ENCODE measurements at regions not wholly inside any gene's neighbourhood (a gene's known extent, or its start where the extent isn't known, plus 50 kb on each side); places are given as distances from the start of the nearest gene placed in this dataset.
A peak's percentile ranks its signal among the peaks of the same experiment; 100 is the strongest.

GRCh38 chr2:216557413-216557812 is 58.8 kb downstream of the RPL37A start:
- Histone ChIP-seq H3K4me1 (peaks cover 49% of the 10 kb centered on the region), H3K36me3 (no peaks in the 10 kb centered on the region), H3K27ac (replicated peaks) (peak overlapping the region; percentile 42), H3K27me3 (ENCODE audit: low read depth) (no peaks in the 10 kb centered on the region), H3K4me3 (no peak overlapping the region), H3K9me3 (replicated peaks) (no peaks in the 10 kb centered on the region)
- intact Hi-C loops (cut with micrococcal nuclease), result no loop called here
- TF ChIP-seq, protein P1, sequence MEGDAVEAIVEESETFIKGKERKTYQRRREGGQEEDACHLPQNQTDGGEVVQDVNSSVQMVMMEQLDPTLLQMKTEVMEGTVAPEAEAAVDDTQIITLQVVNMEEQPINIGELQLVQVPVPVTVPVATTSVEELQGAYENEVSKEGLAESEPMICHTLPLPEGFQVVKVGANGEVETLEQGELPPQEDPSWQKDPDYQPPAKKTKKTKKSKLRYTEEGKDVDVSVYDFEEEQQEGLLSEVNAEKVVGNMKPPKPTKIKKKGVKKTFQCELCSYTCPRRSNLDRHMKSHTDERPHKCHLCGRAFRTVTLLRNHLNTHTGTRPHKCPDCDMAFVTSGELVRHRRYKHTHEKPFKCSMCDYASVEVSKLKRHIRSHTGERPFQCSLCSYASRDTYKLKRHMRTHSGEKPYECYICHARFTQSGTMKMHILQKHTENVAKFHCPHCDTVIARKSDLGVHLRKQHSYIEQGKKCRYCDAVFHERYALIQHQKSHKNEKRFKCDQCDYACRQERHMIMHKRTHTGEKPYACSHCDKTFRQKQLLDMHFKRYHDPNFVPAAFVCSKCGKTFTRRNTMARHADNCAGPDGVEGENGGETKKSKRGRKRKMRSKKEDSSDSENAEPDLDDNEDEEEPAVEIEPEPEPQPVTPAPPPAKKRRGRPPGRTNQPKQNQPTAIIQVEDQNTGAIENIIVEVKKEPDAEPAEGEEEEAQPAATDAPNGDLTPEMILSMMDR (IDR thresholded peaks at IDR 0.05; ENCODE audit: borderline replicate concordance), result no peak
- no peak for DNase-seq

DNA sequence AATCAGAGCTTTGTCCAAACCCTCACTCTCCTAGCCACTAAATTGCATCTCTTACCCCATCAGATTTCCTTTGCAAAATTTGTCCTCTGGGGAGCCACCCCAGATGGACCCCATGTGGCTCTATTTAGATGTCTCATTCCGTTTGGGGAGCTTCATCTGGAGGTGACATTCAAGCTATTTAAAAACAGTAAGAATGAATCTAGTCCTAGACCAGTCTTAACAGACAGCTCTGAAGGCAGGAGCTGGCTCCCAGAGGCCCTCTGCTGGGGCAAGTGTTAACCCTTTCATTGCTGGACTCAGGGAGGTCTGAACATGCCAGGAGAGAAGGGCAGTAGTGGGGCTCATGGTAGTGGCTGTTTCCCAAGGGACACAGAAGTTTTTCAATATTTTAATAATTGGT is 59.2 kb downstream of the RPL37A start:
- H3K4me3 ChIP-seq, result no peak overlapping the region
- peak overlapping the region; percentile 42 for H3K27ac ChIP-seq (replicated peaks)
- H3K27me3 ChIP-seq (ENCODE audit: low read depth), result no peaks in the 10 kb centered on the region
- H3K9me3 ChIP-seq (replicated peaks), result no peaks in the 10 kb centered on the region
- no peak for DNase-seq
- no peaks in the 10 kb centered on the region for H3K36me3 ChIP-seq
- intact Hi-C loops (cut with micrococcal nuclease), result no loop called here
- H3K4me1 ChIP-seq, result peaks cover 49% of the 10 kb centered on the region
- TF ChIP-seq, protein P1 (IDR thresholded peaks at IDR 0.05; ENCODE audit: borderline replicate concordance), result no peak

DNA sequence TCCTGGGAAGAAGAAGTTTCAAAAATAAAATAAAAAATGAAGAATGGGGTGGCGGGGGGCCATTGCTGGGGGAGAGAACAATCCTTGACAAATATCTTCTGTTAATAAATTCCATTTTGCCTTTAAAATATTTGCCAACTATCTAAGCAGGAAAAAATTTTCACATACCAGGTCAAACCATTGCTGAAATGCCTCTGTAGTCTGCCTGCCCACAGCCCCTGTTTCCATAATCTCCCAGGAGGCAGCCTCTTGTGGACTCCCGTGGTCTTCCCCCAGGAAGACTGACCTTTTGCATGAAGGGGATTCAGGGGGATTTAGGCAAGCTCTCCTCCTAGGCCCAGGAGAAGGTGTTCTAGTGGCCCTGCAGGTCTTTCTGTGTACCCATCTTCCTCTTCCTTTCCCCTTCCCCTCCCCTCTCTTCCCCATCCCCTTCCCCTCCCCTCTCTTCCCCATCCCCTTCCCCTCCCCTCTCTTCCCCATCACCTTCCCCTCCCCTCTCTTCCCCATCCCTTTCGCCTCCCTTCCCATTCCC is 61.0 kb downstream of the RPL37A start:
- TF ChIP-seq, protein P1 (IDR thresholded peaks at IDR 0.05; ENCODE audit: borderline replicate concordance), result no peak
- peaks cover 42% of the 10 kb centered on the region for H3K4me1 ChIP-seq
- intact Hi-C loops (cut with micrococcal nuclease), result no loop called here
- H3K27me3 ChIP-seq (ENCODE audit: low read depth), result no peaks in the 10 kb centered on the region
- no peak overlapping the region for H3K4me3 ChIP-seq
- no peak for DNase-seq
- H3K9me3 ChIP-seq (replicated peaks), result no peaks in the 10 kb centered on the region
- H3K36me3 ChIP-seq, result no peaks in the 10 kb centered on the region
- no peak overlapping the region for H3K27ac ChIP-seq (replicated peaks)

DNA sequence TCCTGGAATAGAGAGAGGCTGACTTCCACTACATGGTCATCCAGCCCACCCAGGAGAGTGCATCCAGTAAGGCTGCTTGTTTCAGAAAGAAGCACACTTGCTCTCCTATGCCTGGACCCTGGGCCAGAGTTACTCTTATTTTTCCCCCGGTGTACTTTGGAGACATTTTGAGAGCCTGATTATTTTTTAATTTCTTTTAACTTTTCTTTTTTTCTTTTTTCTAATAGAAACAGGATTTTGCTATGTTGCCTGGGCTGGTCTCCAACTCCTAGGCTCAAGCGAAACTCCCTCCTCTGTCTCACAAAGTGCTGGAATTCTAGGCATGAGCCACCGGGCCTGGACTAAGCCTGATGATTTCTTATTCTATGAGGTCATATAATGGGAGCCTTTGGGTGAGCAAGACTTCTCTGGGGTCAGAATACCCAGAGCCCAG is 62.2 kb downstream of the RPL37A start:
- no peak for DNase-seq
- no peak overlapping the region for H3K27ac ChIP-seq (replicated peaks)
- intact Hi-C loops (cut with micrococcal nuclease), result no loop called here

GRCh38 chr2:216562696-216563435 is 64.2 kb downstream of the RPL37A start:
- Histone ChIP-seq H3K36me3 (no peaks in the 10 kb centered on the region), H3K4me1 (peaks cover 11% of the 10 kb centered on the region)
- TF ChIP-seq, protein P1 (IDR thresholded peaks at IDR 0.05; ENCODE audit: borderline replicate concordance), result no peak

More for the DNA sequence above, 62.2 kb downstream of the RPL37A start:
- TF ChIP-seq, protein P1 (IDR thresholded peaks at IDR 0.05; ENCODE audit: borderline replicate concordance), result no peak
- no peaks in the 10 kb centered on the region for H3K9me3 ChIP-seq (replicated peaks)
- H3K4me3 ChIP-seq, result no peak overlapping the region
- H3K27me3 ChIP-seq (ENCODE audit: low read depth), result no peaks in the 10 kb centered on the region
- no peaks in the 10 kb centered on the region for H3K36me3 ChIP-seq
- peaks cover 31% of the 10 kb centered on the region for H3K4me1 ChIP-seq

More at GRCh38 chr2:216562696-216563435, 64.2 kb downstream of the RPL37A start:
- DNase-seq, result no peak
- no peak overlapping the region for H3K27ac ChIP-seq (replicated peaks)
- H3K4me3 ChIP-seq, result no peak overlapping the region
- H3K27me3 ChIP-seq (ENCODE audit: low read depth), result no peaks in the 10 kb centered on the region
- H3K9me3 ChIP-seq (replicated peaks), result no peaks in the 10 kb centered on the region
- intact Hi-C loops (cut with micrococcal nuclease), result no loop called here
